ENCODE measurements at regions not wholly inside any gene's neighbourhood (a gene's known extent, or its start where the extent isn't known, plus 50 kb on each side); places are given as distances from the start of the nearest gene placed in this dataset.
A peak's percentile ranks its signal among the peaks of the same experiment; 100 is the strongest.
"Not testable (repeated sequence)": the region's sequence is repeated elsewhere in the genome, so short reads cannot be mapped to it uniquely, and the experiment has no call there.

DNA sequence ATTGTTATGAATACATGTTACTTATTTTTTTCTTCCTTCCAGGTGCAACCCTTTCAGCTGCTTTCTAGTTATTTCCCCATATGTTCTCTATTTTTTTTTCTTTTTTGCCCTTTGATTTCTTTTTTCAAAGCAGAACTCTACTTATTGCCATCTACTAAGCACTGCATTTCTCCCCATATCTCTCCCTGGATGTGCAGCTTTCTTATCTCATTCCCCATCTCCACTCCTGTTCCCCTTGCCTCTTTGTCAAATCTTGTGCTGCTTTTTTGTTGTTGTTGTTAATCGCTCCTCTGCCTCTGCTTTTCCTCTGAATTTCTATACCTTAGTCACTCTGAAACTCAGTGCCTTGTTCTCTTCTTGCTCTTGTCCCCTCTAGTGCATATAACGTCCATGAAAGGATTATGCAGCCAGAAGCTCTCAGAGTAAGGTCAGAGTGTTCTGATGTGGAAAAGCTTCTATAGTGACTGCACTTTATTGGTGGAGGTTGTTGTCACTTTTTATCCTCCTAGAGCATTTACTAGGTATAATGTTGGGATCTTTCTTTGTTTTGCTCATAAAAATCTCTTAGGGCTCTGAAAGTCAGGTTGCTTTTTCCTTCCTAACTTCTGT lies 51.1 kb upstream of the JADE1 start:
- Histone ChIP-seq H3K27ac (no peak overlapping the region), H3K4me3 (no peak overlapping the region)

DNA sequence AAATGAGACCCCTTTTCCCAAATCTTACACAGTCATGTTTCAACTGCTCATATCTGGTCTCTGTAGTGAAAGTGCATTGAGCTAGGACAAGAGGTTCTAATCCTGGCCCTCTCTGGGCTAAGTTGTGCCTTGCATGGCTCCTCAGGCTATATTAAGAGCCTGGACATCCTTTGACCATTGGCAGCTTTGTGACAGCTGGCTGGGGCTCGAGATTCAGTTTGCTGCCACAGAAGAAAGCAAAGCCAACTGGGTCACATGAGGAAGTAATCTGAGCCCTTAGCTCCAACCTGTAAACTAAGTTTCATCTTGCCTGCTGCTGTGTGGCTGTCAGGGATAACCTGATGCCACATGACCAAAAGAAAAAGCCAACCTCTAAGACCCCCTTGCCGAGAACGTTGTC lies 51.8 kb upstream of the JADE1 start:
- no peak overlapping the region for H3K4me3 ChIP-seq
- no peak overlapping the region for H3K27ac ChIP-seq

DNA sequence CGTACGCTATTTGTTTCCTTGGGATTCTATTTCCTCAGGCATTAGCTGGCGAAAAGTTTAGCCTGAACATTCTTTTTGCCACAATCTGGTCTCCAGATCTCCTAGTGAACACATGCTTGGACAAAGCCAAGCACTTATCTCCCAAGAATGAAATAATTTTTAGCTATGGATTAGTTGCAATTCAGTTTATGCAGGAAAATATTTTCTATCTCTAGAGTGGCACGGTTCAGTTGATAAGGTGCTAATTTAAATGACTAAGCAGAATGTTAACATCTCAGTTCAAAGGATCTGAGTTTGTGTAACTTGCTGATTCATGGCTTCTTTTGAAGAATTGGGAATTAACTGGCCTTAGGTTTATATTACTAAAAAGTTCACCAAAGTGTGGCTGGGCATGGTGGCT lies 58.1 kb upstream of the JADE1 start:
- H3K27ac ChIP-seq, result no peak overlapping the region

DNA sequence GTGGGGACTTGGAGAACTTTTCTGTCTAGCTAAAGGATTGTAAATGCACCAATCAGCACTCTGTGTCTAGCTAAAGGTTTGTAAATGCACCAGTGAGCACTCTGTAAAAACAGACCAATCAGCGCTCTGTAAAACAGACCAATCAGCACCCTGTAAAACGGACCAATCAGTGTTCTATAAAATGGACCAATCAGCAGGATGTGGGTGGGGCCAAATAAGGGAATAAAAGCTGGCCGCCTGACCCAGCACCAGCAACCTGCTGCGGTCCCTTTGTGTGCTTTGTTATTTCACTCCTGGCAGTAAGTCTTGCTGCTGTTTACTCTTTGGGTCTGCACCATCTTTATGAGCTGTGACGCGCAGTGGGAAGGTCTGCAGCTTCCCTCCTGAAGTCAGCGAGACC lies 67.8 kb upstream of the JADE1 start:
- H3K4me3 ChIP-seq, H3K27ac ChIP-seq: not testable (repeated sequence)

More for the DNA sequence above, 58.1 kb upstream of the JADE1 start:
- no peak overlapping the region for H3K4me3 ChIP-seq

DNA sequence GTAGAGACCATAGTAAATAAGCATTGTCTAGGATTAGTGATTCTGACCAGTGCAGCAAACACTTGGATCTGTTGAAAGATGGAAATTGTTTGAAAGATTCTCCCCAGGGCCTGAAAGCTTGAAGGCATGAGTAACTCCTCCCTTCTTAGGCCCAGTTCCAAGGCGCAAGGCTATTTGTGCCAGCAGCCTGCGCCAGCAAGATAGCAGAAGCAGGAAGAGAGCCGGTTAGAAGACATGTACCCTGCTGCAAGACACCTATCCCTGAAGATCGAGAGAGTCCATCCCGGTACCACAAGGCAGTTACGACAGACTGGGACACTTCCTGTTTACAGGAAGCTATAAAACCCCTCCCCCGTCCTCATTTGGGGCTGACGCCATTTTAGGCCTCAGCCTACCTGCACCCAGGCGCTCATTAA lies 72.4 kb upstream of the JADE1 start:
- H3K27ac ChIP-seq, result no peak overlapping the region
- H3K4me3 ChIP-seq, result no peak overlapping the region

DNA sequence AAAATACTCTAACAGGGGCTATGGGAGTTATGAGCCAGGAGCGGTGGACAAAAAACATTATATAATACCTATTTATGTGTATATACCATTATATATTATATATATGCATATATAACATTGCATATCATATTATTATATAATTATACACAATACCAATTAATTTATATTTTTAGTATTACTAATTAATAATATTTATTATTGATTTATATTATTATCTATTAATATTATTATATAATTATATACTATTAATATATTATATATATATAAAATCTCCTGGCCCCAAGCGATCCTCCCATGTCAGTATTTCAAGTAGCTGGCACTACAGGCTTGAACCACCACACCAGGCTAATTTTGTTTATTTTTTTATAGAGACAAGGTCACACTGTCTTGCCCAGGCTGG lies 73.8 kb upstream of the JADE1 start:
- Histone ChIP-seq H3K27ac (no peak overlapping the region), H3K4me3 (no peak overlapping the region)

DNA sequence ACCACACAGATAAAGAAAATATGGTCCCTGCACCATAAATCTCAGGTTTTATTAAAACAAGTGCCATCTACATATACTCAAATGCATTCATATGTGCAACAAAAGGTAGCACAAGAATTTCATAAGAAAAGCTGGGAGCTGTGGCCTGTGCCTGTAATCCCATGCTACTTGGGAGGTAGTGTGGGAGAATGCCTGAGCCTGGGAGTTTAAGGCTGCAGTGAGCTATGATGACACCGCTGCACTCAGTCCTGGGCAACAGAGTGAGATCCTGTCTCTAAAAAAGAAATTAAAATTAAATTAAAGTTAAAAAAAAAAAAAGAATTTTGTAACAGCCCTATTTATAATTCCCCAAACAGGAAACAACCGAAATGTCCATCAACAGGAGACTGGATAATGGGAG lies 81.3 kb upstream of the JADE1 start:
- Histone ChIP-seq H3K4me3 (no peak overlapping the region), H3K27ac (no peak overlapping the region)

DNA sequence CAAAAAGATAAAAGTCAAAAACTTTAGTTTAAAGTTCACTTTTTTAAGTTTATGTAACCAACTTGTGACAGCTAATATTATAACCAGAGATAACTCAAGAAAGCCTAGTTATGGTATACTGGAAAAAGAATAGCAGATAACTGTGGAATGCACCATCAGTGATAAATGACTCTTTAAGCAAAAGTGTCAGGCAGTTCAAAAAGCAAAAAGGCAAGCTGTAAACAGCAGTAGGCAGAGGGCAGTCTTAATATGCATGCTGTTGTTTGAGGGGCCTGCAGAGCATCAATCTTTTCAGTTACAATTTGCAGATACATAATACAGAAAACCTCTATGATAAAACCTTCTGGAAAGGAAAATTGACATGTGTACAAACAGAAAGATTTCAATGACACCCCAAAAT lies 81.8 kb upstream of the JADE1 start:
- H3K27ac ChIP-seq, result no peak overlapping the region

DNA sequence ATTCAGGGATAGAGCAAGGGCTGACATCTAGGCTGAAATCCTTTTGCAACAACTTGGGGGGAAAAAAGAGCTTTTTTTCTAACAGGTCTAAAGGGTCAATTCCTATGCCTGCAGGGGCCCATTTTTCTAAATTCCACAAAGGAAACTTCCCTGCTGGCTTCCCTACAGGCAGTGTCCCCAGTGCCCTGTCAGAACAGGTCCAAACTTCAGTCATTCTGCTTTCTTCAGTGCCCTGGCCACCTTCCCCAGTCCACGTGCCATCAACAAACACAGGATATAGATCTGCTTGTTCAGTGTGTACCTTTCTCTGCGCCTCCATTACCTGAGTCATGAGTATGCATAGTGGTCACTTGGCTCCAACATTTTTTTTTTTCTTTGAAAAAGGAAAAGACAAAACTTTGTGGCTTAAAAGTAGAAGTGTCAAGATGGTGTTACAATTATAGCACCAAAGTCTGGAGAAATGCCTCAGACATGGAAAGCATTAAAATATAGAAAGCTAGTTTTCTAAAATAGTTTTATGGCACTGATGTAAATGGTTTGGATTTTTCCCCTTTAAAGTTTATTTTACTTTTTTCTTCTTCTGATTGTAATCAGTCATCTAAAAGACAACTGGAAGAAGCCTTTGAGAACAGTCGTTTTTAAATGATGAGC lies 84.0 kb upstream of the JADE1 start:
- Histone ChIP-seq H3K4me3 (no peak overlapping the region), H3K27ac (no peak overlapping the region)

More for the DNA sequence above, 81.8 kb upstream of the JADE1 start:
- no peak overlapping the region for H3K4me3 ChIP-seq

DNA sequence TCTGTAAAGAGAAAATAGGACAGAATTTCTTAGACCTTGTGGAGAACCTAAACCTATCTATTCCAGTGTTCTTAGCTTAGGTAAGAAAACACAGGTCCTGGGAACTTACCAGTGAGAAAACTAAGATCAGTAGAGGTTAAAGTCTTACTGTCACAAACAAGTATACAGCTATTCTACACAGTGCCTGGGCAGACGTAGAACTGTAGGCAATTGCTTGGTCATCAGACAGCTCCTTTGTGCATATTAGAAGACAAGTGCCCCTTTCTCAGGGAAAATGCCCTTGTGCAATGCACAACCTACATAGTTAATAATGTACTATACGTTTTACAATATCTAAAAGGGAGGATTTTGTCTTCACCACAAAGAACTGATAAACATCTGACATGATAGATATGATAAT lies 86.6 kb upstream of the JADE1 start:
- H3K27ac ChIP-seq, result no peak overlapping the region

DNA sequence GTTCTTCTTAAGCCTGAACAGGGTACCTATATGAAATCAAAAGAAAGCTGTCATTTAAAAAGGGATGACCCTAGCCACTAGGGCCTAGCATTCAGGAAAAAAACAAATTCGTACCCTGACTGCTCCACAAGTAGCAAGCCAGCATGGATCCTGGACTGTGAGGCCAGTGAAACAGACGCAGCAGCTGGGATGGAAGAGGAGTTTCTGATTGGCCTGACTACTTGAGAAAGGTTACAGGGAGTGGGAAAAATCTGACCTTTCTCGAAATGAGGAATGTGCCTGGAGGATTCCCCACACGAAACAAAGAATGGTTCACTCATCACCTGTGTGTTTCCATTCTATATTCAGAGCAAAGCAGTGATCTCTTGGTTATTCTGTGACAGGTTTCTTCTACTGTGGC lies 87.6 kb upstream of the JADE1 start:
- H3K4me3 ChIP-seq, result no peak overlapping the region

More for the DNA sequence above, 86.6 kb upstream of the JADE1 start:
- H3K4me3 ChIP-seq, result no peak overlapping the region

DNA sequence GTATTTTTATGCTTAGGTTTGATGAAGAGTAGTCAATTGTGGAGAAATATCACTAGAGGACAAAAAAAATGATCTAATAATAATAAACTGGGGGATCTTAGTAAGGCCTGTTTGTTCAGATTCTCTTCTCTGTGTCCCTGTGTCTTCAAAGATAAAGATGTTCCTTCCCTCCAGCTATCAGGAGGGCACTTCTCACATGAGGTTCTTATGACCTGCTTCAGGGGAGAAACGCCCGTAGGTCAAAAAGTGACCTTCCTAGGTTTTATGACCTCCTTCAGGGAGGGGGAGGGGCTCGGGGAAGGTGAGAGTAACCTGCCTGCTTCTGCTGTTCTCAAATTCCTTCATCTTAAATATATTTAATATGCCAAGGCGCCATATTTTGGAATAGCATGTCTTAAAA lies 89.2 kb upstream of the JADE1 start:
- H3K4me3 ChIP-seq, result no peak overlapping the region

More for the DNA sequence above, 87.6 kb upstream of the JADE1 start:
- H3K27ac ChIP-seq, result no peak overlapping the region

DNA sequence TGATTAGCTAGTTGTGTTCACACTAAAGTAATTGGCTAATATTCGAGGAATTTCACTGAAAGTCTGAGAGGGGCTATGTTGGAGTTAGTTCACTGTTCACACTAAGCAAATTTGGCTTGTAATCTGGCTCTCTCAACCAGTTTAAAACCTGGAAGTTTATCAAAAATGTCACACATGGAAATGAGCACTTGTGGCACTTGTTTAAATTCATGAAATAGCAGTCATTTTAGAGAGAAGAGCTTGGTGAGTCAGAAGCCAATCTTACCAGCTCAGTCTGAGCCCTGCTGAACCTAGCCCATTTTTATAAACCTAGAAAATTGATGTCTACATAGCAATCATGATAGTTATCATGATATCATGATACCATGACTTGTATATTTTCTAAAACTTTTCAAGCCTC lies 90.7 kb upstream of the JADE1 start:
- no peak overlapping the region for H3K4me3 ChIP-seq
- no peak overlapping the region for H3K27ac ChIP-seq

More for the DNA sequence above, 89.2 kb upstream of the JADE1 start:
- H3K27ac ChIP-seq, result no peak overlapping the region

DNA sequence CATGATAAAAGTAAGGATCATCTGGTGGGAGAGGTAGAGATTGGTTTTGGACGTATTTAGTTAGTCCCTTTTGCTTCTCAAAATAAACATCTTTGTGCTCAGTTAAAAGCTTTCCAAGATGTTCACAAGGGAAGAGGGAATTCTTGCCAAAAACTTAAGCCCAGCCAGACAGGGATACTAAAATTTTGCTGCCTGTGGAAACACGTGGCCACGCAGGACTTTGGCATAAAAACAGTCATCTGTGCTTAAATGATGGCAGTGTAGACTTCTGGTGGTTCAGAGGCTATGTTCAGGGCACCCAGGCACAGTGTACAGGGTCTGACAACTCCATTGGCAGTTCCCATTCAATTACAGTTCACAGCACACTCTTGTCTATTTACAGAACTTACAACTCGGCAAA lies 93.2 kb upstream of the JADE1 start:
- peak overlapping the region in 1 of 21 experiments; percentile 33 for H3K27ac ChIP-seq
- H3K4me3 ChIP-seq, result no peak overlapping the region

DNA sequence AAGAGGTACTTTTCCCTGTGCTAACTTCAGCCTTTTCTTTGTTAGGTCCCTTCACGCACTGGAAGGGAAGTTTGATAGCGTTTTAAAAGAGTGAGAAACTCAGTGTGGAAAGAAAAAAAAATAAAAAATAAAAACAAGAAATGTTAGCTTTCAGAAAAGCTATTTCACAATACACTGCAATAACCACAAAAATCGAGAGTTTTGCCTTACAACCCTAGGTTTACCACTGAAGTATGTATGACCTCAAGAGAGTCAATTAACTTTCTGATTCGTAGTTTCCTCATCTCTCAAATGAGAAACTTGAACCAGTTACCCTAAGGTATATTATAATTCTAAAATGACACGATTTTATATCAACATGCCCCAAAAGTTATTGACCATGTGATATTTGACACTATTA lies 93.9 kb upstream of the JADE1 start:
- no peak overlapping the region for H3K4me3 ChIP-seq
- H3K27ac ChIP-seq, result no peak overlapping the region

DNA sequence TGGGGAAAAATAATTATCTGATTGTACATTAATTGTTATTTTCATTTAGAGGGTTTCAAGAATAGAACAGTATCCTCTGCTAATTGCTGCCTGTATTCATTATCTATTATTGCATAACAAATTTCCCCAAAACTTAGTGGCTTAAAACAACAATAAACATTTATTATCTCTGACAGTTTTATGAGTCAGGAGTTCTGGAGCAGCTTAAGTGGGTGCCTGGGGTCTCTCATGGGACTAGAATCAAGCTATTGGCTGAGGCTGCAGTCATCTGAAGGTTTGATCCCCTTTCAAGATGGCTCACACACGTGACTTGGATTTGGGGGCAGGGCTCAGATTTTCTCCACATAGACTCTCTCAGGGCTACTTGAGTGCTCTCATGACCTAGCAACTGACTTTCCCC lies 98.1 kb upstream of the JADE1 start:
- Histone ChIP-seq H3K4me3 (no peak overlapping the region), H3K27ac (no peak overlapping the region)

DNA sequence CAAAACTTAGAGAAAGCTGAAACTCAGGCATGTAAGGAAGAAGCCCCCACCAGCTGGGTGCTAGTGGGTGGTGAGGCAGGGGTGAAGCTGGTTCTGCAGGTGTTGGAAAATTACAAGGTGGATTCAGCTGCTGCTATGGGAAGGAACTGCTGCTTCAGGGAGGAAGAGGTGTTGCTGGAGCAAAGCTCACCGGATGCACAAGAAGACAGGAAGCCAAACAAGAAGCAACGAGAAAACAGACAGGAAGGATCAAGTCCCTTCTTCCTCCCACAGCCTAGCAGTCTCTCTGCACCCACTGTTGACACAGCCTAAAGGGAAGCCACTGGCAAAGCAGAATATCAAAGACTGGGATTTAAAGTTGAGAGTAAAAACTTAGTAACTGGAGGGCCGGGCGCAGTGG lies 100.2 kb upstream of the JADE1 start:
- Histone ChIP-seq H3K4me3 (no peak overlapping the region), H3K27ac (no peak overlapping the region)

DNA sequence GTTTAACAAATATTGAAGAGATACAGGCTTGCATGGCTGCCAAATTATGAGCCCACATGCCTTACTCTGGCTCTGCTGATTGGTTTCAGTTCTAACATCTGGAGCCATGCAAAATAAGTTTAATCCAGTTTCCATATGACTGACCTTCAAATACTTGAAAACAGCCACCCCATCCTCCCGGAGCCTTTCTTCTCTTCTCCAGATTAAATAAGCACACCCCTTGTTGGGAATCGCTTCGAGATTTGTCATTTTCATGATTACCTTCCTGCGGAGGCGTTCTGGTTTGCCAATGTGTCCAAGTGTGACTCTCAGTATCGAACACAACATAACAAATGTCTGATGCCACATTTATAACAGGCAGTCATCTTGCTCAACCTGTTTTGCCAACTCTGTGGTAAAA lies 101.6 kb upstream of the JADE1 start:
- H3K4me3 ChIP-seq, result no peak overlapping the region
- H3K27ac ChIP-seq, result peak overlapping the region in 3 of 21 experiments; percentile 20 to 39 (median 35)

DNA sequence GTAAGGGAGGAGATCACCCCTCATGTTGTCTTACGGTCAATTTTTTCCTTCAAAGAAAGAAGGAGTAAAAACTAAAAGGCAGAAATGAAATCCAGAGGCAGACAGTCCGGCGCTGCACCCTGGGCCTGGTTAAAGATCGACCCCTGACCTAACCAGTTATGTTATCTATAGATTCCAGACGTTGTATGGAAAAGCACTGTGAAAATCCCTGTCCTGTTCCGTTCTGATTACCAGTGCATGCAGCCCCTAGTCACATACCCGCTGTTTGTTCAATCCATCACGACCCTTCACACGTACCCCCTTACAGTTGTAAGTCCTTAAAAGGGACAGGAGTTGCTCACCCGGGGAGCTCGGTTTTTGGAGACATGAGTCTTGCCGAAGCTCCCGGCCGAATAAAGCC lies 105.6 kb upstream of the JADE1 start:
- Histone ChIP-seq H3K27ac (no peak overlapping the region), H3K4me3 (no peak overlapping the region)

DNA sequence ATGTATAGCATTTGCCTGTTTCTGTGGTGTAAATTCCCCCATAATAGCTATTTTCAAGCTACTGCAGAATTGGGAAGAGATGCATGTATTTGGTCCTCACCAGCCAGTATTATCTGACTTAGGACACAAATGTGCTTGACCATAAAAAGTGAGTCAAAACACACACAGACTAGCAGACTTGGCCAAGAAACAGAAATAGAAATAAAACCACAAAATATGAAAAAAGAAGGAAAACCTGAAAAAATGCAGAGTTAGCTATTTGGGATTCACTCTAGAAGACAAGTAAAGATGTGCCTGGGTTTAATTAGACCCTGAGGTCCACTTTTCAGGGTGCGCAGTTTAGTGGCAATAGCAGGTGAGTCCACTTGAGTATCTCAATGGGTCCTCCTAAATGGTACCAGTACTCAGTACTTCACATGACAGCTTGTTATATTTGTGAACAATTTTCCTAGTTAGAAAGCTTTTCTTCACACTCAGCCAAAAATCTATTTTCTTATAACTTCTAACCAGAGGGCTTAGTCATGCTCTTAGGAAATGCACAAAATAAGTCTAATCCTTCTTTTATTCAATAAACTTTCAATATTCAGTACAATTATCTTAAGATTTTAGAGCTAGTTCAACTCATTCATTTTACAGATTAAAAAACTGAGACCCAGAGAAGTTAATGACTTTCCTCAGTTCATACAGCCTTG lies 108.7 kb upstream of the JADE1 start:
- no peak overlapping the region for H3K27ac ChIP-seq
- no peak overlapping the region for H3K4me3 ChIP-seq

DNA sequence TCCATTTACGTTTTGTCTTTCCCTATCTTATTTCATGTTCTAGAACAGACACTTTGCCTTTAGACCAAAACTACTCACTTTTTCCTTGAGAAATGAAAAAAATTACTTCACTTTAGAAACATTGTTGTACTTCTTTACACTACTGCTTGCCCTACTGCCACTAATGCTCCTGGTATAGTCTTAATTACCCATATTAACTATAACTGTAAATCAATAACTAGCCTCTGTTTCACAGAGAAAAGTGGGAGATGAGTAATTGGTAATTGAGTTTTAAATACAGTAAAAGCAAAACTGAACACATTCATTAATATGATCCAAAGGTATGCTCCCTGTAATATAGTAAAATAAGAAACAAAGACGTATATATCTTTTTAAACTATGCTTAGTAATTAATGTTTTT lies 111.1 kb upstream of the JADE1 start:
- no peak overlapping the region for H3K27ac ChIP-seq
- H3K4me3 ChIP-seq, result no peak overlapping the region

Data from skin epidermis (tissue), 12 donors.